ENCODE measurements at regions not wholly inside any gene's neighbourhood (a gene's known extent, or its start where the extent isn't known, plus 50 kb on each side); places are given as distances from the start of the nearest gene placed in this dataset.

- TF ChIP-seq MYC (IDR thresholded peaks at IDR 0.05; ENCODE audit: low read depth, low read length) (no peak), CTCF (IDR thresholded peaks at IDR 0.05; ENCODE audit: low read depth, low read length) (no peak)
These were observed 69.9 kb upstream of the MAPRE2 start for GRCh38 chr18:34971313-34971712.

Data from NB4 (cell line).